MCF 10A (cell line): ENCODE measurements at regions not wholly inside any gene's neighbourhood (a gene's known extent, or its start where the extent isn't known, plus 50 kb on each side); places are given as distances from the start of the nearest gene placed in this dataset.

Experiments
- BruUV-seq: library from RNA; stranded (reverse); fragments of 400-500 nt; replicated peaks from 2 replicates; lab custom pipeline; 2021; lab: Mats Ljungman, UMichigan
- CTCF ChIA-PET: fragments of 300-600 bp; sonication (Branson Sonifier 250); formaldehyde crosslinking; extraction: SDS; loops from one replicate; lab custom pipeline; 2021; ENCODE audit warnings: antibody characterized with exemption, inconsistent platforms; lab: Yijun Ruan, JAX
- POLR2A ChIA-PET: fragments of 300-600, 350-650 bp; sonication (Branson Sonifier 250); formaldehyde crosslinking; extraction: SDS; loops from one replicate; lab custom pipeline; 2020; ENCODE audit warnings: antibody characterized with exemption, inconsistent platforms; lab: Yijun Ruan, JAX
- DNase-seq: peaks from one replicate; pipeline ENCODE4 v3.0.0-alpha.2; 2018; ENCODE audit not compliant: unreplicated experiment
- H3K27ac Mint-ChIP-seq: one replicate; pipeline ENCODE4 v1.8.0; 2022; ENCODE audit warnings: mild to moderate bottlenecking, low read depth, mixed read lengths; ENCODE audit not compliant: unreplicated experiment
- H3K27me3 Mint-ChIP-seq: one replicate; pipeline ENCODE4 v1.8.0; 2022; ENCODE audit warnings: mixed read lengths; ENCODE audit not compliant: insufficient read depth, unreplicated experiment
- H3K36me3 Mint-ChIP-seq: one replicate; pipeline ENCODE4 v1.8.0; 2022; ENCODE audit warnings: mild to moderate bottlenecking, moderate library complexity, mixed read lengths; ENCODE audit not compliant: insufficient read depth, unreplicated experiment
- H3K4me1 Mint-ChIP-seq: one replicate; pipeline ENCODE4 v1.8.0; 2022; ENCODE audit warnings: mixed read lengths; ENCODE audit not compliant: insufficient read depth, unreplicated experiment
- H3K4me3 Mint-ChIP-seq: one replicate; pipeline ENCODE4 v1.8.0; 2022; ENCODE audit warnings: mild to moderate bottlenecking, moderate library complexity, mixed read lengths; ENCODE audit not compliant: unreplicated experiment
- H3K9me3 Mint-ChIP-seq: one replicate; pipeline ENCODE4 v1.8.0; 2022; ENCODE audit warnings: mixed read lengths; ENCODE audit not compliant: unreplicated experiment
- CTCF ChIP-seq: fragments of 200-600 bp; IDR thresholded peaks from one replicate; pipeline ENCODE4 v1.8.0; 2022; ENCODE audit warnings: antibody characterized with exemption, mild to moderate bottlenecking; ENCODE audit not compliant: unreplicated experiment
- intact Hi-C: fragments of 100-400 bp; cut with micrococcal nuclease; formaldehyde crosslinking; loops from 2 replicates; pipeline ENCODE4 v1.14.1; 2022

- CTCF ChIA-PET, result no interaction called here
- Mint-ChIP-seq H3K36me3 (no peaks in the 10 kb centered on the region), H3K27ac (no peak overlapping the region), H3K9me3 (no peaks in the 10 kb centered on the region), H3K4me3 (no peak overlapping the region), H3K4me1 (peaks cover 1% of the 10 kb centered on the region), H3K27me3 (peaks cover 4% of the 10 kb centered on the region)
- DNase-seq, result no peak
- TF ChIP-seq CTCF, result no peak
- intact Hi-C loops, result no loop called here
- no TSS peak for BruUV-seq
- POLR2A ChIA-PET, result no interaction called here
Measured at GRCh38 chr3:14284694-14285547, 106.3 kb downstream of the LSM3 start.

- H3K9me3 Mint-ChIP-seq, result no peaks in the 10 kb centered on the region
- no peak for TF ChIP-seq CTCF
- no peak overlapping the region for H3K27ac Mint-ChIP-seq
- H3K4me3 Mint-ChIP-seq, result no peak overlapping the region
- intact Hi-C loops, result no loop called here
- ChIA-PET CTCF (interaction anchor here (0.5 kb wide), 1 partner anchor 731 kb away, joined by 3 read pairs; no protein-coding TSS in a partner anchor), POLR2A (no interaction called here)
- peaks cover 7% of the 10 kb centered on the region for H3K4me1 Mint-ChIP-seq
- no TSS peak for BruUV-seq
- peaks cover 10% of the 10 kb centered on the region for H3K27me3 Mint-ChIP-seq
- no peaks in the 10 kb centered on the region for H3K36me3 Mint-ChIP-seq
- no peak for DNase-seq
Measured at GRCh38 chr3:14285548-14285925, 106.9 kb downstream of the LSM3 start.

- H3K9me3 Mint-ChIP-seq, result no peaks in the 10 kb centered on the region
- H3K4me3 Mint-ChIP-seq, result no peak overlapping the region
- TF ChIP-seq CTCF, result no peak
- BruUV-seq, result no TSS peak
- no peak for DNase-seq
- H3K27ac Mint-ChIP-seq, result no peak overlapping the region
- H3K27me3 Mint-ChIP-seq, result peaks cover 16% of the 10 kb centered on the region
- POLR2A ChIA-PET, result no interaction called here
- H3K36me3 Mint-ChIP-seq, result no peaks in the 10 kb centered on the region
- peaks cover 8% of the 10 kb centered on the region for H3K4me1 Mint-ChIP-seq
- intact Hi-C loops, result no loop called here
- CTCF ChIA-PET, result interaction anchor here (0.7 kb wide), 2 partner anchors 181 to 427 kb away, joined by 3 to 4 read pairs; no protein-coding TSS in a partner anchor
Measured at GRCh38 chr3:14286887-14287500, 108.4 kb downstream of the LSM3 start.

- intact Hi-C loops, result no loop called here
- H3K27me3 Mint-ChIP-seq, result peaks cover 16% of the 10 kb centered on the region
Measured at GRCh38 chr3:14288177-14288788, 109.7 kb downstream of the LSM3 start.

More at GRCh38 chr3:14288177-14288788, 109.7 kb downstream of the LSM3 start:
- DNase-seq, result no peak
- Mint-ChIP-seq H3K27ac (no peak overlapping the region), H3K9me3 (no peaks in the 10 kb centered on the region), H3K36me3 (no peaks in the 10 kb centered on the region), H3K4me1 (peaks cover 8% of the 10 kb centered on the region), H3K4me3 (no peak overlapping the region)
- ChIA-PET POLR2A (no interaction called here), CTCF (interaction anchor here (0.6 to 1.1 kb wide), 4 partner anchors 27 to 238 kb away, joined by 3 to 8 read pairs (median 4); no protein-coding TSS in a partner anchor)
- TF ChIP-seq CTCF, result no peak
- BruUV-seq, result no TSS peak
